GM12873 (cell line): ENCODE measurements at regions not wholly inside any gene's neighbourhood (a gene's known extent, or its start where the extent isn't known, plus 50 kb on each side); places are given as distances from the start of the nearest gene placed in this dataset.

Experiments
- TF ChIP-seq, protein P1 (sequence below): IDR thresholded peaks from 2 replicates; pipeline ENCODE4 v1.5.1; 2012; ENCODE audit warnings: low read depth, mild to moderate bottlenecking, moderate library complexity, low read length, control low read depth; ENCODE audit not compliant: insufficient read depth; ENCODE audit errors: missing control alignments

DNA sequence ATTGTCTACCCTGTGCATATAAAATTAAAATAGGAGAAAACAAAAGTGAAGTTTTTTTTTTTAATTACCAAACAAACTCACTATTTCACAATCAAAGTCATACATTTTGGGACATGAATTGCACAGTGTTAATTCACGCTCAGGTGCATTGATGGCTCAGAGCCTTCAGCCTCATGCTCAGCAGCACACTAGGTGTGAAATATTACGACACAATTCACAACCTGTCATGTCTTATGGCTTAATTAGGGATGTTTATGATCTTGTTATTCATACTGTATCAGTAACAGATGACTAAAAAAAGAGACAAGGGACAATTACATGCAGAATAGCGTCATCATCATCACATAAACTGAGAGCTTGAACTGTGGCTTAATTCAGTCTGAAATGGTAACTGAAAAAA lies 2005.5 kb upstream of the PCDH20 start:
- TF ChIP-seq, protein P1, sequence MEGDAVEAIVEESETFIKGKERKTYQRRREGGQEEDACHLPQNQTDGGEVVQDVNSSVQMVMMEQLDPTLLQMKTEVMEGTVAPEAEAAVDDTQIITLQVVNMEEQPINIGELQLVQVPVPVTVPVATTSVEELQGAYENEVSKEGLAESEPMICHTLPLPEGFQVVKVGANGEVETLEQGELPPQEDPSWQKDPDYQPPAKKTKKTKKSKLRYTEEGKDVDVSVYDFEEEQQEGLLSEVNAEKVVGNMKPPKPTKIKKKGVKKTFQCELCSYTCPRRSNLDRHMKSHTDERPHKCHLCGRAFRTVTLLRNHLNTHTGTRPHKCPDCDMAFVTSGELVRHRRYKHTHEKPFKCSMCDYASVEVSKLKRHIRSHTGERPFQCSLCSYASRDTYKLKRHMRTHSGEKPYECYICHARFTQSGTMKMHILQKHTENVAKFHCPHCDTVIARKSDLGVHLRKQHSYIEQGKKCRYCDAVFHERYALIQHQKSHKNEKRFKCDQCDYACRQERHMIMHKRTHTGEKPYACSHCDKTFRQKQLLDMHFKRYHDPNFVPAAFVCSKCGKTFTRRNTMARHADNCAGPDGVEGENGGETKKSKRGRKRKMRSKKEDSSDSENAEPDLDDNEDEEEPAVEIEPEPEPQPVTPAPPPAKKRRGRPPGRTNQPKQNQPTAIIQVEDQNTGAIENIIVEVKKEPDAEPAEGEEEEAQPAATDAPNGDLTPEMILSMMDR = no peak

DNA sequence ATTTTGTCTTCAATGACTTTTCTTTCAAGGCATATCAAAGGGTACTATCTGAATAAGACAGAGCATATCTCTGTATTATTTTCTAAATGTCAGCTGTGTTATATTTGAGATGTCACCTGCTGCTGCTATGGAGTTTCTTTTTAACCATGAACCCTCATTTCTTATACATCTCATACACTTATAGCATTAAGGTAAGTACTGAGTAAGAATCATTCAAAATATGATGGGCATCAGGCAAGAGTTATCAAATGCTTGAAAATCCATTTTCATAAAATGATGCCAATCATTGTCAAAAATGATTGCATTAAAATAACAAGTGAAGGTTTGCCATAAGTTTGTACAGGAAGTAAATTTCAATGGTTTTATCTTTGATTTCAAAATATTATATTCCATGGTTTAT lies 2005.0 kb upstream of the PCDH20 start:
- TF ChIP-seq, protein P1 = no peak

DNA sequence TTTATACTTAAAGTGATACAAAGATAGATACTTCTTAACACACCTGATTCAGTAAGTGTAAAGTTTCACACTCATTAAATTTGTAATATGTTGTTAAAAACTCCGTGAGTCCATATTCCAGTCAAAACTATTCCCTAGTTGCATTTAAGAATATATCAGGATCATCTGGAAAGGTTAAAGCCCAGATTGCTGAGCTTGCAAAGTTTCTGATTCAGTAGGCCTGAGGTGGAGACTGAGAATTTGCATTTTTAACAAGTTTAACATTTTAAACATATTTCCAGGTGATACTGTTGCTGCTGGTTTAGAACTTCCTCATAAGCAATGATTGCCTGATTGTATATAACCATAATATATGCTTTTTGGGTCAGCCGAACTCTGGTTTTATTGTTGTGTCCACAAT lies 1998.6 kb upstream of the PCDH20 start:
- TF ChIP-seq, protein P1 = no peak

DNA sequence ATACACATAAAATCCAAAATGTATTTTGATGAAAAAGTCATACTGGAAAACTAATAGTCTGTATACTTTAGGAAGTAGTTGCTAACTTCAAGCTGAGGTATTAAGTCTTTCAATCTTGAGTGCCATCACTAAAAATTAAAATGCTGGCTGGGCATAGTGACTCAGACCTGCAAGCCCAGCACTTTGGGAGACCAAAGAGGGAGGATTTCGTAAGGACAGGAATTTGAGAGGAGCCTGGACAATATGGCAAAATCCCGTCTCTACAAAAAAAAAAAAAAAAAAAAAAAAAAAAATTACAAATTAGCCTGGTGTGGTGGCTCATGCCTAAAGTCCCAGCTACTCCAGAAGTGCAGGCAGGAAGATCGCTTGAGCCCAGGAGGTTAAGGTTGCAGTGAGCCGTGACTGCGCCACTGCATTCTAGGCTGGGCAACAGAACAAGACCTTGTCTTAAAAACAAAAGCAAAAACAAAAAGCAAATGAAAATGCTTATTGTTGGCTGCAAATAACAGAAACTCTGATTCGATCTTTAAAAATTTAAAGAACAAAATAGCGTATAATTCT lies 1994.2 kb upstream of the PCDH20 start:
- TF ChIP-seq, protein P1 = no peak

DNA sequence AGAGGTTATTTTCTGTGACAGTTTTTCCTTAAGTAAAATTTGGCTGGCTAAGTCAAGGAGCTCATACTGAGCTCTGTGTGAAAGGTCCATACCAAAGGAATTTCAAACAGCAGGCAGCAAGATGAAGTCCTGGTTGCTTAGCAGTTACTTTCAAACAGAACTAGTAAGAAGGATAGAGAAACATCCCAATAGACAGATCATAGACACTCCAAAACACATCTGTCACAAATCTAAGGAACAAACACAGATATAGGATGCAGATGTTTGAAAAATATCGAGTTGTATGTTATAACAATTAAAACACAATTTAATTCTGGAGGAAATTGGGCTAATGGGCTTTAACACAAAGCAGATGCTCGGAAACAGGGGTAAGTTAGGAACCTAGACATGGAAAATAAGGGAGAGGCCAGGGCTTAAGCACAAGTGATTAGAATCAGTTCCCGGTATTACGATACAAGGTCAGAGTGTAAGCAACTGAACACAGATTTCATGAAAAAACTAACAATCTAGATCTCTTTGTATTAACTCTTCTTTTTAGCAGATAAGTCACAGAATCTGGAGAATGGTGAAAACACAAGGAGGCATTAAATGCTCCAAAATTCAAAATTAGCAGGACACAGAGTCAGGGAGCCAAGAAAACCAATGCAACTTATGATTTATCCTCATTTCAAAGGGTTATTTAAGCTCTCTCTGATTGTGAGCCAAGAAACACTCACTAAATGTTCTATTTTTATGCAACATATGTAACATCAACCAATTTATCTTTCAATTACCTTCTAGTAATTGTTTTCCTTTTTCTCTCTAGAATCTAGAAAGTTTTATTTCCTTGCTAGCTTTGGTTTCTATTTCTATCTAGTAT lies 1992.9 kb upstream of the PCDH20 start:
- TF ChIP-seq, protein P1 = no peak

DNA sequence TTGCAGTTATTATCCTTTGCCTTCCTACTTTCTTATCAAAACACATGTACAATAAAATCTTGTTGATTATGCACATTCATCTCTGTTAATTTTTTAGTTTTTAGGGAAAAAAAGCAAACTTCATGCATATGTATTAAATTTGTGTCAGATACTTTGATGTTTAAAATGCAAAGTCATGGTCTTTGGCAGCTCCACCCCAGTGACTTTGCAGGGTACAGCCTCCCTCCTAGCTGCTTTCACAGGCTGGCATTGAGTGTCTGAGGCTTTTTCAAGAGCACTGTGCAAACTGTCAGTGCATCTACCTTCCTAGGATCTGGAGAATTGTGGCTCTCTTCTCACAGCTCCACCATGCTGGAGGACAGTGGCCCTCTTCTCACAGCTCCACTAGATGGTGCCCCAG lies 1988.1 kb upstream of the PCDH20 start:
- TF ChIP-seq, protein P1 = no peak

DNA sequence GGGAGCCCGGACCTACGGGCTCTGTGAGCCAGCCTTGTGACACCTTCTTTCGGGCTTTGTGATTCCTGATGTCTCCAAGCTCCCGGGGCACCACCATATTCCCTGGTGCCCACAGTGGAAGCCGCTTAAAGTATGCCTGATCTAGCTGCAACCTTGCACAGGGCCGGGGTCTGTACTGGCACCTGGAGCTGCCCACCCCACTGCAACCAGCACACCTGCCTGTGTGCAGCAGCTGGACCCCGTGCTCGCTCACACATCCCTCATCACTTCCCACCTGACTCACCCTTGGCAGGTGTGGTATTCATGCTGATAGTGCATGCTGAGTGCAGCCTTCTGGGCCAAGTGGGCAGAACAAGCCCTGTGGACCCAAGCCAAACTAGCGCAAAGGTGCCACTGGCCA lies 1981.1 kb upstream of the PCDH20 start:
- TF ChIP-seq, protein P1 = no peak
